ENCODE measurements at regions not wholly inside any gene's neighbourhood (a gene's known extent, or its start where the extent isn't known, plus 50 kb on each side); places are given as distances from the start of the nearest gene placed in this dataset.

DNA sequence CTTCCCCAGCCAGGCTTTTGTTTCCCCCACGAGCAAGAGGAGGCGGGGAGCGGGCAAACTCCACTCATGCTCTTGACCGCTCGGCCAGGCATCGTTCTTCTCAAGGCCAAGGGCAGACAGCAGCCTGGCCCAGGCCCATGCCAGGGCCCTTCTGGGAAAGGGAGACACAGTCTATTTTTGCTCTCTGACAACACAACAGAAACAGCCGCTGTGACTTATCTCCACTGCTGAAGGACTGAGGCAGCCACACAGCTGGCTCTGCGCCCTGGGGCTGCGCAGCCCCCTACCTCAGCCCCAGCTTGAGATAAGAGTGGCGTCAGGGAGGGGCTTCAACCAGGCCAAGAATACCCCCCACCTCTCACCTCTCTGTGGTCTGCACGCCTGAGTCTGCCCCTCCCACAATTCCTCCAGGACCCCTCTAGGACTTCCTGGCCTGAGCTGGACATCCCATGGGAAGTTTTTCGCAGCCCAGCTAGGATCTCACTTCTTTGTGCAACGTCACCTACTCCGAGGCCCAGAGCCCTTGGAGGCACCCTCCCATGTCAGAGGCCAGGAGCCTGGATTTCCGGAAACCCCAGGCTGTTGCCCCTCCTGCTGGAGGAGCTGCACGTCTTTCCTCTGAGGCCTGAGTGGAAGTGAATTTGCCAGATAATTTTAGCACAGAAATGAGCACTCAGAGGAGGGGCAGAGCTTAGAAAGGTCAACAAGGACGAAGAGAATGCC lies 118.9 kb upstream of the OTOS start:
- H3K27me3 Mint-ChIP-seq (ENCODE audit: low read depth in 3 of 3) = peaks cover 2 to 4% (median 3%) of the 10 kb centered on the region in 3 donors
- no peak for TF ChIP-seq CTCF (IDR thresholded peaks at IDR 0.05)

GRCh38 chr2:240259924-240260529 lies 119.6 kb upstream of the OTOS start:
- no peak for DNase-seq

More for the DNA sequence above, 118.9 kb upstream of the OTOS start:
- Histone ChIP-seq H3K36me3 (replicated peaks in 1 of 2; ENCODE audit: control insufficient read depth in 1 of 2, insufficient read depth in 2 of 2, low read length in 2 of 2) (no peaks in the 10 kb centered on the region), H3K4me3 (replicated peaks in 1 of 3; ENCODE audit: low read depth in 2 of 3, low read length in 3 of 3) (no peak overlapping the region), H3K9ac (ENCODE audit: insufficient read depth, low read length, poor library complexity, severe bottlenecking) (no peak overlapping the region), H3K4me1 (ENCODE audit: control insufficient read depth in 1 of 2, insufficient read depth in 2 of 2, low read length in 2 of 2) (no peaks in the 10 kb centered on the region), H3K4me2 (replicated peaks; ENCODE audit: extremely low read depth, low read length, poor library complexity, severe bottlenecking) (no peak overlapping the region), H3K27ac (ENCODE audit: low read depth in 1 of 2, low read length in 2 of 2) (no peak overlapping the region), H2AFZ (ENCODE audit: insufficient read depth, low read depth, low read length, poor library complexity, severe bottlenecking) (no peak overlapping the region), H3K79me2 (ENCODE audit: insufficient read depth, low read length) (no peaks in the 10 kb centered on the region), H3K27me3 (ENCODE audit: control insufficient read depth in 2 of 2, insufficient read depth in 2 of 2, low read length in 2 of 2) (no peaks in the 10 kb centered on the region), H4K20me1 (ENCODE audit: insufficient read depth, low read length) (no peaks in the 10 kb centered on the region), H3K9me3 (replicated peaks in 1 of 2; ENCODE audit: control insufficient read depth in 1 of 2, insufficient read depth in 1 of 2, low read length in 2 of 2) (peaks cover 10 to 15% of the 10 kb centered on the region in 2 donors)
- intact Hi-C loops (cut with micrococcal nuclease) = no loop called here
- peaks cover 3% of the 10 kb centered on the region for H3K4me1 Mint-ChIP-seq
- H3K9me3 Mint-ChIP-seq = peaks cover 11 to 19% (median 16%) of the 10 kb centered on the region in 7 donors
- H3K27ac Mint-ChIP-seq = peak overlapping the region in 1 of 7 donors; percentile 18
- no peak for DNase-seq
- H3K4me3 Mint-ChIP-seq = no peak overlapping the region
- WGBS (ENCODE audit: insufficient coverage) = 82% methylated on average over 16 of the region's 17 CpGs
- H3K36me3 Mint-ChIP-seq = no peaks in the 10 kb centered on the region

More at GRCh38 chr2:240259924-240260529, 119.6 kb upstream of the OTOS start:
- intact Hi-C loops (cut with micrococcal nuclease) = no loop called here
- H4K20me1 ChIP-seq (ENCODE audit: insufficient read depth, low read length) = no peaks in the 10 kb centered on the region
- no peak overlapping the region for H3K27ac ChIP-seq (ENCODE audit: low read depth in 1 of 2, low read length in 2 of 2)
- peaks cover 10 to 15% of the 10 kb centered on the region in 2 donors for H3K9me3 ChIP-seq (replicated peaks in 1 of 2; ENCODE audit: control insufficient read depth in 1 of 2, insufficient read depth in 1 of 2, low read length in 2 of 2)
- no peak overlapping the region for H3K27ac Mint-ChIP-seq
- no peak overlapping the region for H3K4me2 ChIP-seq (replicated peaks; ENCODE audit: extremely low read depth, low read length, poor library complexity, severe bottlenecking)
- H3K36me3 ChIP-seq (replicated peaks in 1 of 2; ENCODE audit: control insufficient read depth in 1 of 2, insufficient read depth in 2 of 2, low read length in 2 of 2) = no peaks in the 10 kb centered on the region
- TF ChIP-seq CTCF (IDR thresholded peaks at IDR 0.05) = no peak
- no peak overlapping the region for H2AFZ ChIP-seq (ENCODE audit: insufficient read depth, low read depth, low read length, poor library complexity, severe bottlenecking)
- no peaks in the 10 kb centered on the region for H3K79me2 ChIP-seq (ENCODE audit: insufficient read depth, low read length)
- peaks cover 3% of the 10 kb centered on the region for H3K4me1 Mint-ChIP-seq
- H3K4me1 ChIP-seq (ENCODE audit: control insufficient read depth in 1 of 2, insufficient read depth in 2 of 2, low read length in 2 of 2) = no peaks in the 10 kb centered on the region
- no peak overlapping the region for H3K4me3 ChIP-seq (replicated peaks in 1 of 3; ENCODE audit: low read depth in 2 of 3, low read length in 3 of 3)
- H3K9me3 Mint-ChIP-seq = peaks cover 11 to 19% (median 16%) of the 10 kb centered on the region in 7 donors
- H3K27me3 Mint-ChIP-seq (ENCODE audit: low read depth in 3 of 3) = peaks cover 2 to 6% (median 4%) of the 10 kb centered on the region in 3 donors
- H3K27me3 ChIP-seq (ENCODE audit: control insufficient read depth in 2 of 2, insufficient read depth in 2 of 2, low read length in 2 of 2) = no peaks in the 10 kb centered on the region
- 81% methylated on average over 7 of the region's 7 CpGs for WGBS (ENCODE audit: insufficient coverage)
- H3K4me3 Mint-ChIP-seq = no peak overlapping the region
- no peak overlapping the region for H3K9ac ChIP-seq (ENCODE audit: insufficient read depth, low read length, poor library complexity, severe bottlenecking)
- no peaks in the 10 kb centered on the region for H3K36me3 Mint-ChIP-seq

Data from CD14-positive monocyte (primary cell).